ENCODE measurements at regions not wholly inside any gene's neighbourhood (a gene's known extent, or its start where the extent isn't known, plus 50 kb on each side); places are given as distances from the start of the nearest gene placed in this dataset.

DNA sequence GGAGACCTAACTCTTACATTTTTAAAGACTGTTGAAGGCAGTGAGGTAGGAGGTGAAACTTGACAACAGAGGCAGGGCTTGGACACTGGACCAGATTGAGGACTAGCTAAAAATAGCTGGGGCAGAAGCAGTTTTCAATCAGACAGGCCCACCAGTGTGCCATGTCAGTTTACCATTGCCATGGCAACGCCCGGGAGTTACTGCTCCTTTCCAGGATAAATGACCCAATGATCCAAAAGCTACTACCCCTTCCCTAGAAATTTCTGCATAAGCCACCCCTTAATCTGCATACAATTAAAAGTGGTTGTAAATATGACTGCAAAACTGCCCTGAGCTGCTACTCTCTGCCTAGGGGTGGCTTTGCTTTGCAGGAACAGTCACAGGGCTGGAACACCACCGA is 53.2 kb upstream of the PKP2 start:
- no peak for ATAC-seq
- no peaks in the 10 kb centered on the region for H3K4me1 Mint-ChIP-seq
- H3K36me3 Mint-ChIP-seq, result no peaks in the 10 kb centered on the region
- H3K4me3 Mint-ChIP-seq, result no peak overlapping the region
- peaks cover 0 to 12% (median 3%) of the 10 kb centered on the region in 5 donors for H3K27me3 Mint-ChIP-seq
- no peak overlapping the region for H3K27ac Mint-ChIP-seq
- no peaks in the 10 kb centered on the region for H3K9me3 Mint-ChIP-seq
- no peak for DNase-seq
- POLR2A ChIA-PET, result no interaction called here

DNA sequence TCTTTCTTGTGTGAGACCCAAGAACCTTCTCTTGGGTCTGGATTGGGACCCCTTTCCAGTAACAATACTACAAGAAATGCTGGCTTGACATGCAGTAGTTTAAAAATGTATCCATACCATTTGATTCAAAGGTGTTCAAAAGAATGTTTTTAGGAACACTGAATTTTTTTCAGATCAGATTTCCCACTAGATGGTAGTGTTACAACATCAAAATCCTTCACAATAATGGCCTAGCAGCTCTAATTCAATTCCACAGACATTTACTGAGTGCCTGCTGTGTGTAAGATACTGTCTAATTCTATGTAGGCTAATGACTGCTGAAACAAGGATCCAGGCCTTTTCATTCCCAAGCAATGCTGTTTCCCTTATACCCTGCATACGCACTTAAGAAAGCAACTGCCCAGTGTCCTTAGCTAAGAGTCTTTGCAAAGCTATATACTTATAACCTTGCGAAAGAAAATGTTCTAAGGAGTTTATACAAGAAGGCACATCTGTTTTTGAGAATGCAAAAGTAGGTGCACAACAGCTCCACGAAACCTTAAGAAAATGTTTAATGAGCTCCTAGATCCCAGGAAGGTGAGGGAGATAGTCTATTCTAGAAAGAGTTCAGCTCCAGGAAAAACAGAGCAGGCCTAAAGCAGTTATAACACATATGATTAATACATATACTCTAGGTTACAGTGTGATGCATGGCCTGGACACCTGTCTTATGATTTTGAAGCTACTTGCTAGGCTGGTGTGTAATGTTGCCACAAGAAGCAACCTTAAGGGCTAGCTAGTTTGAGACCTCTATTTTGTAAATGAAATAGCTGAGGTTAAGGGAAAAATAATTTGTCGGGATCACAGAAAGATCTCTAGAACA is 50.9 kb upstream of the PKP2 start:
- POLR2A ChIA-PET, result no interaction called here
- Mint-ChIP-seq H3K4me1 (no peaks in the 10 kb centered on the region), H3K36me3 (no peaks in the 10 kb centered on the region), H3K9me3 (no peaks in the 10 kb centered on the region), H3K4me3 (no peak overlapping the region), H3K27ac (no peak overlapping the region), H3K27me3 (peaks cover 0 to 12% (median 3%) of the 10 kb centered on the region in 5 donors)
- no peak for ATAC-seq
- DNase-seq, result no peak

DNA sequence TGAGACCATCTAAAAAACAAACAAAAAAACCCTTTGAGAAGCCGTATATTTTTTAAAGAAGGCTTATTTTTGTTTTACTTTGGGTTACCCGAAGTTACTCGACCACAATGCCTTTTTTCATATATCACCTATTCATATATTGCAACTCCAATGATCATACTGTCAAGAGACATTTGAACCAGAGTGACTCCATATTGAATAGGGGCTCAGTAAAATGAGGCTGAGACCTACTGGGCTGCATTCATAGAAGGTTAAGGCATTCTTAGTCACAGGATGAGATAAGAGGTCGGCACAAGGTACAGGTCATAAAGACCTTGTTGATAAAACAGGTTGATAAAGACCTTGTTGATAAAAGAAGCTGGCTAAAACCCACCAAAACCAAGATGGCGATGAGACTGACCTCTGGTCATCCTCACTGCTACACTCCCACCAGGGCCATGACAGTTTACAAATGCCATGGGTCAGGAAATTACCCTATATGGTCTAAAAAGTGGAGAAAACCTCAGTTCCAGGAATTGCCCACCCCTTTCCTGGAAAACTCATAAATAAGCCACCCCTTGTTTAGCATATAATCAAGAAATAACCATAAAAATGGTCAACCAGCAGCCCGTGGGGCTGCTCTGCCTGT is 50.0 kb upstream of the PKP2 start:
- DNase-seq, result no peak
- Mint-ChIP-seq H3K4me1 (no peaks in the 10 kb centered on the region), H3K4me3 (no peak overlapping the region), H3K27ac (no peak overlapping the region), H3K36me3 (no peaks in the 10 kb centered on the region), H3K27me3 (peaks cover 0 to 12% (median 3%) of the 10 kb centered on the region in 5 donors), H3K9me3 (no peaks in the 10 kb centered on the region)
- no peak for ATAC-seq
- POLR2A ChIA-PET, result no interaction called here

Measured in naive thymus-derived CD8-positive, alpha-beta T cell (primary cell).